HG02571 (cell line): ENCODE measurements at regions not wholly inside any gene's neighbourhood (a gene's known extent, or its start where the extent isn't known, plus 50 kb on each side); places are given as distances from the start of the nearest gene placed in this dataset.
"Not testable (repeated sequence)": the region's sequence is repeated elsewhere in the genome, so short reads cannot be mapped to it uniquely, and the experiment has no call there.

Source experiments
- ATAC-seq: cut with Tn5 transposase; IDR thresholded peaks from one replicate; pipeline ENCODE4 v1.9.1; 2021; ENCODE audit warnings: mild to moderate bottlenecking, moderate library complexity; ENCODE audit not compliant: unreplicated experiment

GRCh38 chr2:180927030-180927686 lies 53.2 kb upstream of the UBE2E3 start:
- no peak for ATAC-seq

GRCh38 chr2:180925700-180926099 lies 54.7 kb upstream of the UBE2E3 start:
- ATAC-seq = no peak

GRCh38 chr2:180924063-180924462 lies 56.3 kb upstream of the UBE2E3 start:
- no peak for ATAC-seq

- no peak for ATAC-seq
Observed at GRCh38 chr2:180910831-180911665, 69.4 kb upstream of the UBE2E3 start.

GRCh38 chr2:180907731-180908130 lies 72.7 kb upstream of the UBE2E3 start:
- no peak for ATAC-seq

- no peak for ATAC-seq
Observed at GRCh38 chr2:180905461-180905860, 74.9 kb upstream of the UBE2E3 start.

- no peak for ATAC-seq
Observed at GRCh38 chr2:180905002-180905401, 75.4 kb upstream of the UBE2E3 start.

GRCh38 chr2:180901331-180901730 lies 79.1 kb upstream of the UBE2E3 start:
- ATAC-seq = no peak

- no peak for ATAC-seq
Observed at GRCh38 chr2:180893752-180894151, 86.7 kb upstream of the UBE2E3 start.

GRCh38 chr2:180892091-180892490 lies 88.3 kb upstream of the UBE2E3 start:
- ATAC-seq = no peak

GRCh38 chr2:180891360-180891759 lies 89.0 kb upstream of the UBE2E3 start:
- ATAC-seq = no peak

GRCh38 chr2:180890781-180891180 lies 89.6 kb upstream of the UBE2E3 start:
- ATAC-seq = no peak

- no peak for ATAC-seq
Observed at GRCh38 chr2:180882959-180883358, 97.4 kb upstream of the UBE2E3 start.

GRCh38 chr2:180876506-180876905 lies 103.9 kb upstream of the UBE2E3 start:
- no peak for ATAC-seq

GRCh38 chr2:180873219-180873618 lies 107.2 kb upstream of the UBE2E3 start:
- no peak for ATAC-seq

GRCh38 chr2:180872781-180873180 lies 107.6 kb upstream of the UBE2E3 start:
- ATAC-seq = not testable (repeated sequence)

- ATAC-seq = no peak
Observed at GRCh38 chr2:180872255-180872654, 108.2 kb upstream of the UBE2E3 start.

GRCh38 chr2:180871649-180872048 lies 108.8 kb upstream of the UBE2E3 start:
- no peak for ATAC-seq

GRCh38 chr2:180849851-180850250 lies 130.6 kb upstream of the UBE2E3 start:
- no peak for ATAC-seq

GRCh38 chr2:180848393-180848792 lies 132.0 kb upstream of the UBE2E3 start:
- ATAC-seq = no peak

GRCh38 chr2:180846756-180847472 lies 133.5 kb upstream of the UBE2E3 start:
- ATAC-seq = no peak

- ATAC-seq = no peak
Observed at GRCh38 chr2:180842461-180842860, 137.9 kb upstream of the UBE2E3 start.
